ENCODE measurements at regions not wholly inside any gene's neighbourhood (a gene's known extent, or its start where the extent isn't known, plus 50 kb on each side); places are given as distances from the start of the nearest gene placed in this dataset.

GRCh38 chr2:163475815-163476214 is 260.0 kb downstream of the FIGN start:
- Histone ChIP-seq H3K9me2 (ENCODE audit: low read depth, low read length) (no peaks in the 10 kb centered on the region), H3K4me3 (ENCODE audit: low read depth, low read length, poor library complexity, severe bottlenecking) (no peak overlapping the region), H3K4me1 (ENCODE audit: insufficient read depth, low read length, severe bottlenecking) (no peaks in the 10 kb centered on the region), H3K27me3 (ENCODE audit: insufficient read depth, low read length) (no peaks in the 10 kb centered on the region), H4K20me1 (ENCODE audit: insufficient read depth, low read length) (no peaks in the 10 kb centered on the region), H2AFZ (ENCODE audit: low read length) (no peak overlapping the region), H3K27ac (ENCODE audit: low read depth, low read length, poor library complexity, severe bottlenecking) (no peak overlapping the region), H3F3A (ENCODE audit: insufficient read depth, low read length) (no peaks in the 10 kb centered on the region), H3K36me3 (ENCODE audit: insufficient read depth, low read length) (no peaks in the 10 kb centered on the region), H3K4me2 (ENCODE audit: low read length) (no peak overlapping the region), H3K79me2 (ENCODE audit: insufficient read depth, low read length) (no peaks in the 10 kb centered on the region), H3K9me3 (ENCODE audit: low read length) (no peaks in the 10 kb centered on the region), H3K9ac (ENCODE audit: low read length) (no peak overlapping the region)
- no peak for TF ChIP-seq EZH2 (IDR thresholded peaks at IDR 0.05; ENCODE audit: borderline replicate concordance, low read length)
- TF ChIP-seq, protein P1, sequence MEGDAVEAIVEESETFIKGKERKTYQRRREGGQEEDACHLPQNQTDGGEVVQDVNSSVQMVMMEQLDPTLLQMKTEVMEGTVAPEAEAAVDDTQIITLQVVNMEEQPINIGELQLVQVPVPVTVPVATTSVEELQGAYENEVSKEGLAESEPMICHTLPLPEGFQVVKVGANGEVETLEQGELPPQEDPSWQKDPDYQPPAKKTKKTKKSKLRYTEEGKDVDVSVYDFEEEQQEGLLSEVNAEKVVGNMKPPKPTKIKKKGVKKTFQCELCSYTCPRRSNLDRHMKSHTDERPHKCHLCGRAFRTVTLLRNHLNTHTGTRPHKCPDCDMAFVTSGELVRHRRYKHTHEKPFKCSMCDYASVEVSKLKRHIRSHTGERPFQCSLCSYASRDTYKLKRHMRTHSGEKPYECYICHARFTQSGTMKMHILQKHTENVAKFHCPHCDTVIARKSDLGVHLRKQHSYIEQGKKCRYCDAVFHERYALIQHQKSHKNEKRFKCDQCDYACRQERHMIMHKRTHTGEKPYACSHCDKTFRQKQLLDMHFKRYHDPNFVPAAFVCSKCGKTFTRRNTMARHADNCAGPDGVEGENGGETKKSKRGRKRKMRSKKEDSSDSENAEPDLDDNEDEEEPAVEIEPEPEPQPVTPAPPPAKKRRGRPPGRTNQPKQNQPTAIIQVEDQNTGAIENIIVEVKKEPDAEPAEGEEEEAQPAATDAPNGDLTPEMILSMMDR (IDR thresholded peaks at IDR 0.05; ENCODE audit: low read length) = no peak

DNA sequence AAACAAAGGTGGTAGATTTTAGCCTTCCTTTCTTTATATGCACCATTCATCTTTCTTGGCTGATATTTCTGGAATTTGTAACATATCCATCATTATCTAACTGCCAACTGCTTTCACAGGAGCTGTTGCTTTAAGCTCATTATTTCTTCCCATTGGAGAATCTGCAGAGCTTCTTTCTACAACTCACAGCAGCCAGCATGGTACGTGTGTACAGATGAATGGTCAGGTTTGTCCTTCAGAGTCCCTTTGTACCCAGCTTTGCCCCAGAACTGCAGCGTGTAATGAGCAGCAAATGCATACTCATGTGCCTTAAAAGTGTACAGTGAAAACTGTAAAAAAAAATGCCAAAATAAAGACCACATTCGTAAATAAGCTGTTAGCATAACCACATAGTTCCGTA is 260.9 kb downstream of the FIGN start:
- no peak overlapping the region for H3K4me2 ChIP-seq (ENCODE audit: low read length)
- no peak overlapping the region for H3K27ac ChIP-seq (ENCODE audit: low read depth, low read length, poor library complexity, severe bottlenecking)
- no peaks in the 10 kb centered on the region for H3K36me3 ChIP-seq (ENCODE audit: insufficient read depth, low read length)
- H3K4me1 ChIP-seq (ENCODE audit: insufficient read depth, low read length, severe bottlenecking) = no peaks in the 10 kb centered on the region
- H3K27me3 ChIP-seq (ENCODE audit: insufficient read depth, low read length) = no peaks in the 10 kb centered on the region
- H3K9ac ChIP-seq (ENCODE audit: low read length) = no peak overlapping the region
- no peak for TF ChIP-seq EZH2 (IDR thresholded peaks at IDR 0.05; ENCODE audit: borderline replicate concordance, low read length)
- TF ChIP-seq, protein P1 (IDR thresholded peaks at IDR 0.05; ENCODE audit: low read length) = no peak
- H4K20me1 ChIP-seq (ENCODE audit: insufficient read depth, low read length) = no peaks in the 10 kb centered on the region
- no peak overlapping the region for H3K4me3 ChIP-seq (ENCODE audit: low read depth, low read length, poor library complexity, severe bottlenecking)
- H3K9me3 ChIP-seq (ENCODE audit: low read length) = no peaks in the 10 kb centered on the region
- no peaks in the 10 kb centered on the region for H3F3A ChIP-seq (ENCODE audit: insufficient read depth, low read length)
- H2AFZ ChIP-seq (ENCODE audit: low read length) = no peak overlapping the region
- no peaks in the 10 kb centered on the region for H3K79me2 ChIP-seq (ENCODE audit: insufficient read depth, low read length)
- no peaks in the 10 kb centered on the region for H3K9me2 ChIP-seq (ENCODE audit: low read depth, low read length)

- Histone ChIP-seq H3F3A (ENCODE audit: insufficient read depth, low read length) (no peaks in the 10 kb centered on the region), H3K9me2 (ENCODE audit: low read depth, low read length) (no peaks in the 10 kb centered on the region), H3K9ac (ENCODE audit: low read length) (no peak overlapping the region), H3K4me3 (ENCODE audit: low read depth, low read length, poor library complexity, severe bottlenecking) (no peak overlapping the region), H3K4me1 (ENCODE audit: insufficient read depth, low read length, severe bottlenecking) (no peaks in the 10 kb centered on the region), H3K9me3 (ENCODE audit: low read length) (no peaks in the 10 kb centered on the region), H3K79me2 (ENCODE audit: insufficient read depth, low read length) (no peaks in the 10 kb centered on the region), H3K36me3 (ENCODE audit: insufficient read depth, low read length) (no peaks in the 10 kb centered on the region), H2AFZ (ENCODE audit: low read length) (no peak overlapping the region), H3K27ac (ENCODE audit: low read depth, low read length, poor library complexity, severe bottlenecking) (no peak overlapping the region), H3K4me2 (ENCODE audit: low read length) (no peak overlapping the region), H4K20me1 (ENCODE audit: insufficient read depth, low read length) (no peaks in the 10 kb centered on the region), H3K27me3 (ENCODE audit: insufficient read depth, low read length) (no peaks in the 10 kb centered on the region)
- no peak for TF ChIP-seq EZH2 (IDR thresholded peaks at IDR 0.05; ENCODE audit: borderline replicate concordance, low read length)
- TF ChIP-seq, protein P1 (IDR thresholded peaks at IDR 0.05; ENCODE audit: low read length) = no peak
Observed at GRCh38 chr2:163474319-163474744, 261.5 kb downstream of the FIGN start.

Data from OCI-LY1 (cell line).